ENCODE measurements at regions not wholly inside any gene's neighbourhood (a gene's known extent, or its start where the extent isn't known, plus 50 kb on each side); places are given as distances from the start of the nearest gene placed in this dataset.

DNA sequence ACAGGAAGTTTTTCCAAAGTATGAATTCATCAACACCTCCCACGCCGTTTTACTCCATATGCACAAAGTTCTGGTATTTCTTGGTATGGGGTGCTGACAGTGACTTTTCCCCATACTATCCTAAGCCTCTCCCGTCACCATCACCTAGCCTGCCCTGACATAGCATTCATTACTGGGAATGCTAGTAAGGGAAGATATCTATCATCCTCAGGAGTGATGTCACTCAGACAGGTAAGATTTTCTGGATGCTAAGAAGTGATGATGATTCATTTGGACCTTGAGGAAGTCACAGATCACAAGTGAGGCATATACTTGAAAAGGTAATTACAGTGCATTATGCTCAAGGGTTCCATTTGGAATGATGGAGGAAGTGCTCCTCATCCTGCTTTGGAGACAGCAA, 355.1 kb upstream of the STAC start:
- Histone ChIP-seq H3K27me3 (ENCODE audit: low read depth) (no peaks in the 10 kb centered on the region), H3K4me3 (no peak overlapping the region), H3K36me3 (no peaks in the 10 kb centered on the region), H3K27ac (replicated peaks) (no peak overlapping the region), H3K4me1 (no peaks in the 10 kb centered on the region), H3K9me3 (replicated peaks) (peaks cover 18% of the 10 kb centered on the region)
- TF ChIP-seq, protein P1, sequence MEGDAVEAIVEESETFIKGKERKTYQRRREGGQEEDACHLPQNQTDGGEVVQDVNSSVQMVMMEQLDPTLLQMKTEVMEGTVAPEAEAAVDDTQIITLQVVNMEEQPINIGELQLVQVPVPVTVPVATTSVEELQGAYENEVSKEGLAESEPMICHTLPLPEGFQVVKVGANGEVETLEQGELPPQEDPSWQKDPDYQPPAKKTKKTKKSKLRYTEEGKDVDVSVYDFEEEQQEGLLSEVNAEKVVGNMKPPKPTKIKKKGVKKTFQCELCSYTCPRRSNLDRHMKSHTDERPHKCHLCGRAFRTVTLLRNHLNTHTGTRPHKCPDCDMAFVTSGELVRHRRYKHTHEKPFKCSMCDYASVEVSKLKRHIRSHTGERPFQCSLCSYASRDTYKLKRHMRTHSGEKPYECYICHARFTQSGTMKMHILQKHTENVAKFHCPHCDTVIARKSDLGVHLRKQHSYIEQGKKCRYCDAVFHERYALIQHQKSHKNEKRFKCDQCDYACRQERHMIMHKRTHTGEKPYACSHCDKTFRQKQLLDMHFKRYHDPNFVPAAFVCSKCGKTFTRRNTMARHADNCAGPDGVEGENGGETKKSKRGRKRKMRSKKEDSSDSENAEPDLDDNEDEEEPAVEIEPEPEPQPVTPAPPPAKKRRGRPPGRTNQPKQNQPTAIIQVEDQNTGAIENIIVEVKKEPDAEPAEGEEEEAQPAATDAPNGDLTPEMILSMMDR (IDR thresholded peaks at IDR 0.05; ENCODE audit: borderline replicate concordance) = no peak
- no peak for DNase-seq
- intact Hi-C loops (cut with micrococcal nuclease) = no loop called here

DNA sequence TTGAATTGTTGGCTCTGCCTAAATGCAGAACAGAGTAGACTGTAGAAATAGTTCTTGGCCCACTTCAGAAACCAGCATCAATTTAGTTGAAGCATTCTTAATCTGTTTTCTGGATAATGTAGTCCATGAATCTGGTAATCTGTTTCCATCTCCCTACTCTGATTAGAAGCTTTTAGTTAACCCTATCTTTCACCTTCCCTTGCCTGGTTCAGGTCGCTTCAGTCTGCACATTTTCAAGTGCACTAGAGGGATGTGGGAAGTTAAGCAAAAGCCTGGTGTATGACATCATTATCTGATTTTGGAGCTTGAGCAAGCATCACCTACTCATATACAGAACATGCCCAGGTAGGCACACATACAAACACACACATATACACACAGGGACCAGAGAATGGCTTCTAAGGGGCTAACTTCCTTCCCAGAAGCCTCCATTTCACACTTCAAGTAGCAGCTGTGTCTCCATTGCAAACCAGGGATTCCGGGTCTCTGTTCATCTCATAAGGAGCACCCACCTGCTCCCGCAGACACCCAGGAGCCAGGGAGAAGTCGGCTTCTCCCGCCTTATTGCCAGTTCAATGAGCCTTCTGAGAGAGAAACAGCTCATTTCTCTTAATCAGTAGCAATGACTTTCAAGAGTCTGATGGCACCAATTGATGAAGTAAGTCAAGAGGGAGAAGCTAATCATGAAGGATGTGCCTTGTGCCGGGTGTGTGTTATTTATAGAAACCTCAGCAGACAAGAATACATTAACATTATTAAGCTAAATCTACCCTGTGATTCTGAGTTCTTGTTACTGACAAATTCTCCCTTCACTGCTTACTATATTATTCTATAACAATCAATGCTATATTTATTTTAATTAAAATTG, 347.9 kb upstream of the STAC start:
- no peak for DNase-seq
- TF ChIP-seq, protein P1 (IDR thresholded peaks at IDR 0.05; ENCODE audit: borderline replicate concordance) = no peak
- intact Hi-C loops (cut with micrococcal nuclease) = no loop called here
- peaks cover 34% of the 10 kb centered on the region for H3K9me3 ChIP-seq (replicated peaks)
- H3K4me3 ChIP-seq = no peak overlapping the region
- no peaks in the 10 kb centered on the region for H3K27me3 ChIP-seq (ENCODE audit: low read depth)
- no peaks in the 10 kb centered on the region for H3K36me3 ChIP-seq
- H3K27ac ChIP-seq (replicated peaks) = no peak overlapping the region
- no peaks in the 10 kb centered on the region for H3K4me1 ChIP-seq

DNA sequence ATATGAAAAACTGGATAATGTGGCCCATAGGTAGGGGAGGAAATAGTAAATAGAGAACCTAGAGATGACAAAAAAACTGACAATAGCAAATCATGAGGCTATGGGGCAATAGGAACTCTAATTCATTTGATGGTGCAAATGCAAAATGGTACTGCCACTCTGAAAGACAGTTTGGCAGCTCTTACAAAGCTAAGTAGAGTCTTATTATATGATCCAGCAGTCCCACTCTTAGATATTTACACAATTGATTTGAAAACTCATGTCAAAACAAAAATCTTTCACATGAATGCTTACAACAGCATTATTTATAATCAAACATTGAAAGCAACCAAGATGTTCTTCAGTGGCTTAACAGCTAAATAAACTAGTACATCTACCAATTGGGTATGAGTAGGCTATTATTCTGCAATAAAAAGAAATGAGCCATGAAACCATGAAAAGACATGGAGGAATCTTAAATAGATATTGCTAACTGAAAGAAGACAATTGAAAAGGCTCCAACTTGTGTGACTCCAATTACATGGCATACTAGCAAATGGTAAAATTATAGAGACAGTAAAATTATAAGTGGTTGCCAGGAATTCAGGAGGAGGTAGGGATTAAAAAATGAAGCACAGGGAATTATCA, 321.8 kb upstream of the STAC start:
- DNase-seq = no peak
- Histone ChIP-seq H3K27ac (replicated peaks) (no peak overlapping the region), H3K27me3 (ENCODE audit: low read depth) (no peaks in the 10 kb centered on the region), H3K36me3 (no peaks in the 10 kb centered on the region), H3K4me3 (no peak overlapping the region), H3K9me3 (replicated peaks) (peaks cover 7% of the 10 kb centered on the region), H3K4me1 (no peaks in the 10 kb centered on the region)
- TF ChIP-seq, protein P1 (IDR thresholded peaks at IDR 0.05; ENCODE audit: borderline replicate concordance) = no peak
- intact Hi-C loops (cut with micrococcal nuclease) = no loop called here

DNA sequence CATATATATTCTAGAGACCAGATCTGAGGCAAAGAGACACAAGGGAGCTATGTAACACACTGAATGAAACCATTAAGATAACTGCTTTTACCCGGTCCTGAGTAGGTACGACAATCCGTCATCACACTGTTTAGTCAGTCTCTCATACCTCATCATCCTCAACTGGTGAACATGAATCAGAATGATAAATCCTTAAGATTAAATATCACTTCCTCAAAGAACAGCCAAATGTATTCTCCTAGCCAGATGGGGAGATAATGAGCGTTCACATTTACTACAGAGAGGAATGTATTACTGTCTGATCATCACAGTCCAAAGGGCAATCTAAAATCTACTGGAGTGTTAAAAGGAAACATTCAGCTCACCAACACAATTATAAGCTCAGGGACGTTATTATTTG, 319.4 kb upstream of the STAC start:
- Histone ChIP-seq H3K4me3 (no peak overlapping the region), H3K27me3 (ENCODE audit: low read depth) (no peaks in the 10 kb centered on the region), H3K4me1 (no peaks in the 10 kb centered on the region), H3K9me3 (replicated peaks) (peaks cover 7% of the 10 kb centered on the region), H3K36me3 (no peaks in the 10 kb centered on the region), H3K27ac (replicated peaks) (no peak overlapping the region)
- DNase-seq = no peak
- intact Hi-C loops (cut with micrococcal nuclease) = no loop called here
- TF ChIP-seq, protein P1 (IDR thresholded peaks at IDR 0.05; ENCODE audit: borderline replicate concordance) = no peak

DNA sequence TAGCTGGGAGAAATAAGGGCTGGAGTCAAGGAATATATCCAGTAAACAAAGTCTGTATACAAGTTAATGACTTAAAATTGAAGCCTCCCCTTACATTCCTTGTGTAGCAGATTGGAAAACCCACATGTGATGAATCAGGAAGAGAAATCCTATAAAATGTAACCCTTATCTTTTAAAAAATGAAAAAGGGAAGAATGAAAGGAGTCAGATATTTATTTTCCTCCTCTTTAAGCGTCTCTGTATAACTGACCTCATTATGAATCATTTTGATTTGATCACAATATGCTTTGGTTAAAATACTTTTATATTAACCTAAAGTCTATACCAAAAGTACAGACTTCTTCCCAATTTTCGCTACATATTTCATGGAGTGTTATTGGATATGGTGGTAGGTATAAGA, 316.3 kb upstream of the STAC start:
- Histone ChIP-seq H3K27me3 (ENCODE audit: low read depth) (no peaks in the 10 kb centered on the region), H3K27ac (replicated peaks) (no peak overlapping the region), H3K4me1 (no peaks in the 10 kb centered on the region), H3K36me3 (no peaks in the 10 kb centered on the region), H3K9me3 (replicated peaks) (peaks cover 2% of the 10 kb centered on the region), H3K4me3 (no peak overlapping the region)
- no peak for DNase-seq
- TF ChIP-seq, protein P1 (IDR thresholded peaks at IDR 0.05; ENCODE audit: borderline replicate concordance) = no peak
- intact Hi-C loops (cut with micrococcal nuclease) = no loop called here
